ENCODE measurements at regions not wholly inside any gene's neighbourhood (a gene's known extent, or its start where the extent isn't known, plus 50 kb on each side); places are given as distances from the start of the nearest gene placed in this dataset.

- Histone ChIP-seq H3K4me1 (ENCODE audit: control insufficient read depth, extremely low read depth, insufficient read depth, low read length) (no peaks in the 10 kb centered on the region), H2AFZ (ENCODE audit: low read depth, low read length) (no peak overlapping the region), H4K20me1 (replicated peaks; ENCODE audit: control insufficient read depth, extremely low read depth, insufficient read depth, low read length) (no peaks in the 10 kb centered on the region), H3K4me2 (ENCODE audit: insufficient read depth, low read length) (no peak overlapping the region), H3K4me3 (replicated peaks in 1 of 3; ENCODE audit: insufficient read depth in 1 of 3, low read depth in 1 of 3, low read length in 3 of 3) (no peak overlapping the region), H3K9ac (replicated peaks; ENCODE audit: extremely low read depth, insufficient read depth, low read length) (no peak overlapping the region), H3K9me1 (replicated peaks; ENCODE audit: control insufficient read depth, extremely low read depth, insufficient read depth, low read length) (no peaks in the 10 kb centered on the region), H3K27ac (ENCODE audit: insufficient read depth, low read depth, low read length) (no peak overlapping the region), H3K79me2 (ENCODE audit: control insufficient read depth, insufficient read depth, low read length) (no peaks in the 10 kb centered on the region), H3K9me3 (replicated peaks; ENCODE audit: control insufficient read depth, insufficient read depth, low read length) (no peaks in the 10 kb centered on the region), H3K36me3 (ENCODE audit: control insufficient read depth in 2 of 2, extremely low read depth in 1 of 2, insufficient read depth in 2 of 2, low read length in 2 of 2) (no peaks in the 10 kb centered on the region), H3K27me3 (ENCODE audit: control insufficient read depth in 2 of 2, insufficient read depth in 2 of 2, low read length in 2 of 2) (no peaks in the 10 kb centered on the region)
- BruUV-seq (replicated peaks): no TSS peak
- POLR2A ChIA-PET: no interaction called here
- FAIRE-seq (no peak), DNase-seq (ENCODE audit: low read depth, low spot score) (no peak)
- TF ChIP-seq MAX (IDR thresholded peaks at IDR 0.05; ENCODE audit: insufficient read depth, insufficient read length) (no peak), POLR2A (IDR thresholded peaks at IDR 0.05; ENCODE audit: low read depth, low read length) (no peak), GATA2 (IDR thresholded peaks at IDR 0.05; ENCODE audit: insufficient read depth, insufficient read length, low read depth, low read length) (no peak)
- CTCF ChIA-PET: interaction anchor here (1.0 kb wide), 2 partner anchors 15 to 150 kb away, joined by 3 read pairs; no protein-coding TSS in a partner anchor
- intact Hi-C loops (cut with micrococcal nuclease): no loop called here
- dilution Hi-C loops (cut with MboI; ENCODE audit: extremely low pct_ligation_motif_present, low sequenced_read_pairs): no loop called here
Measured at GRCh38 chr1:101088431-101088830, 62.8 kb upstream of the DPH5 start.

- CTCF ChIA-PET: no interaction called here
- intact Hi-C loops (cut with micrococcal nuclease) (no loop called here), dilution Hi-C loops (cut with MboI; ENCODE audit: extremely low pct_ligation_motif_present, low sequenced_read_pairs) (no loop called here)
- Histone ChIP-seq H3K9me1 (replicated peaks; ENCODE audit: control insufficient read depth, extremely low read depth, insufficient read depth, low read length) (no peaks in the 10 kb centered on the region), H3K9ac (replicated peaks; ENCODE audit: extremely low read depth, insufficient read depth, low read length) (no peak overlapping the region), H3K4me2 (ENCODE audit: insufficient read depth, low read length) (no peak overlapping the region), H3K27ac (ENCODE audit: insufficient read depth, low read depth, low read length) (no peak overlapping the region), H3K27me3 (ENCODE audit: control insufficient read depth in 2 of 2, insufficient read depth in 2 of 2, low read length in 2 of 2) (no peaks in the 10 kb centered on the region), H2AFZ (ENCODE audit: low read depth, low read length) (no peak overlapping the region), H3K4me1 (ENCODE audit: control insufficient read depth, extremely low read depth, insufficient read depth, low read length) (no peaks in the 10 kb centered on the region), H3K4me3 (replicated peaks in 1 of 3; ENCODE audit: insufficient read depth in 1 of 3, low read depth in 1 of 3, low read length in 3 of 3) (no peak overlapping the region), H3K79me2 (ENCODE audit: control insufficient read depth, insufficient read depth, low read length) (no peaks in the 10 kb centered on the region), H4K20me1 (replicated peaks; ENCODE audit: control insufficient read depth, extremely low read depth, insufficient read depth, low read length) (no peaks in the 10 kb centered on the region), H3K36me3 (ENCODE audit: control insufficient read depth in 2 of 2, extremely low read depth in 1 of 2, insufficient read depth in 2 of 2, low read length in 2 of 2) (no peaks in the 10 kb centered on the region), H3K9me3 (replicated peaks; ENCODE audit: control insufficient read depth, insufficient read depth, low read length) (no peaks in the 10 kb centered on the region)
- TF ChIP-seq GATA2 (IDR thresholded peaks at IDR 0.05; ENCODE audit: insufficient read depth, insufficient read length, low read depth, low read length) (no peak), EZH2 (IDR thresholded peaks at IDR 0.05; ENCODE audit: borderline replicate concordance, low read depth, low read length, severe bottlenecking) (no peak), MAX (IDR thresholded peaks at IDR 0.05; ENCODE audit: insufficient read depth, insufficient read length) (no peak), POLR2A (IDR thresholded peaks at IDR 0.05; ENCODE audit: low read depth, low read length) (no peak), CTCF (IDR thresholded peaks at IDR 0.05; ENCODE audit: extremely low read depth in 1 of 2, insufficient read depth in 1 of 2, low read depth in 1 of 2, low read length in 2 of 2) (no peak), POLR2AphosphoS5 (IDR thresholded peaks at IDR 0.05; ENCODE audit: insufficient read depth, low read depth, low read length) (no peak), MYC (IDR thresholded peaks at IDR 0.05; ENCODE audit: low read depth, low read length) (no peak)
- FAIRE-seq (no peak), DNase-seq (ENCODE audit: low read depth, low spot score) (no peak)
- no TSS peak for BruUV-seq (replicated peaks)
- POLR2A ChIA-PET: no interaction called here
Measured at GRCh38 chr1:101086783-101087182, 61.2 kb upstream of the DPH5 start.

Data from endothelial cell of umbilical vein (primary cell).